Activated CD4-positive, alpha-beta T cell treated with anti-CD3 and anti-CD28 coated beads, Interleukin-2, amount 50 U/mL, for 48 hours (primary cell): ENCODE measurements at regions not wholly inside any gene's neighbourhood (a gene's known extent, or its start where the extent isn't known, plus 50 kb on each side); places are given as distances from the start of the nearest gene placed in this dataset.
"Not testable (repeated sequence)": the region's sequence is repeated elsewhere in the genome, so short reads cannot be mapped to it uniquely, and the experiment has no call there.

Source experiments
- DNase-seq, 2 experiments: peaks; one replicate each; pipeline ENCODE4 v3.0.0-alpha.2; 2020

DNA sequence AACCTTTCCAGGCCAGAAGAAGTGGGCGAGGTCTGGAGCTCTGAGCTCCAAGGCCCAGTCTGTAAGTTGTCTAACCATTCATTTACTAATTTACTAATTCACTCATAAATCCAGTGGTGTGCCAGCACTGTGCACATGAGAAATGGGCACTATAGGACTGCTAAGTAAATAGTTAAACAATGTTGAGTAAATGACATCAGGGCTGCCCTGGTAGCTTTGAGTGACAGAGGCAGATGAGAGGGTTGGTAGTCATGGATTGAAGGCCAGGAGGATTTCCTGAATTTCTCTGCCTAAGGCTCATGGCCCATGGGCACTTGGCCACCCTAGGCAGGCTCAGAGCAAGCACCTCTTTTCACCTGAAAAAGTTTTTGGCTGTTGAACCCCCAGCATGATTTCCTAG, 216.9 kb upstream of the RXFP2 start:
- no peak for DNase-seq

DNA sequence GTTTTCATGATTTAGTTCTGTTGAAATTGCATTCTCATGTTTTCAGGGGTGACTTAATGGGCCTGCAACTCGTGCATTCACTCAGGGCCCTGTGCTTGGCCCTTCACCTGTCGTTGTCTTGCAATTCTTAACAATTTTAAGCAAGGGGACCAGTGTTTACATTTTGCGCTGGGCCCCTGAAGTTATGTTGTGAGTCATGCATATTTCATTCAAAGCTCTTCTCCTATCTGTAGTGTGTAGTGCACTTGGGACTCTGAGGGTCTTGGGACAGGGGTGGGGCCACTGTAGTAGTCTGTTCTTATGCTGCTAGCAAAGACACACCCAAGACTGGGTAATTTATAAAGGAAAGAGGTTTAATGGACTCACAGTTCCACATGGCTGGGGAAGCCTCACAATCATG, 211.2 kb upstream of the RXFP2 start:
- DNase-seq: no peak

DNA sequence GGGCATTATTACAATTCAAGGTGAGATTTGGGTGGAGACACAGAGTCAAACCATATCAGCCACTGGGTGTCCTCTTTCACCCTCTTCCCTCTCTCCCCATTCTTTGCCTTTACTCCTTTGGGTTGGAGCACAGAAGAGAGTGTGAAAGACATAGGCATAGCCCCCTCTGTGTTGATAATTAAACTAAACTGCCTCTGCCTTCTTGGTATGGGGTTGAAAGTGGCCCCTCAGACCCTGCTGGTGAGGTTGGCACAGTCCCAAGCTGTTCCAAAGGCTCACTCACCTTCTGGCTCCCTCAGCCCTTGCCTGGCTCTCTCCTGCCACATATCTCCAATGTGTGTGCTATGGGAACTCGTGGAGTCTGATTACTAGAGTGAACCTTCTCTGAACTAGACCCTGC, 210.6 kb upstream of the RXFP2 start:
- DNase-seq: no peak

DNA sequence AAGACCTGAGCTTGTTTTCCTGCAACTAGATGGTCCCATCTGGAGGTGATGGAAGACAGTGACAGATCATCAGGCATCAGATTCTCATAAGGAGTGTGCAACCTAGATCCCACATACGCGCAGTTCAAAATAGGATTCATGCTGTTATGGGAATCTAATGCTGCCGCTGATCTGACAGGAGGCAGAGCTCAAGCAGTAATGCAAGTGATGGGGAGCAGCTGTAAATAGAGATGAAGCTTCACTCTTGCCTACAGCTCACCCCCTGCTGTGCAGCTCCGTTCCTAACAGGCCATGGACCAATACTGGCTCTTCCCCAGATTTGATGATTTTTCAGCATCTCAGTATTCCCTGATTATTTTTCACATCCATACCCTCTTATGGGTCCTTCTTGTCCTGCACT, 208.4 kb upstream of the RXFP2 start:
- DNase-seq: no peak

DNA sequence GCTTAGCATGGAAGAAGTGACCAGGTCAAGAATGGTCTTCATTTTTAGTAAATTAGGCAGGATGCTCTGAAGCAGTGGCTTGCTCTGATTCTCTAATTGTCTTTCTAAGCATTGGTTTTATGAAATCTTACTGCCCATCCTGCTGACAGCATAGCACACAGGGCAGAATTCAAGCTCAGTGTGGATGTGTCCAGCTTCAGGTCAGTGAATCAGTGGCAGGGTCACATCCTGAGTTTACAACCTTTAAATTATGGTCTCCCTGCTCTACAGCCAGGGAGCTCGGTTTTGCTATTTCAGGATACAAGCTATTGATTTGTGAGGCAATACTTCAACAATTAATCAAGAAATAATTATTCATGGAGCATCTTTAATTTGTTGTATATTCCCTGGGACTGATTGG, 202.3 kb upstream of the RXFP2 start:
- no peak for DNase-seq

DNA sequence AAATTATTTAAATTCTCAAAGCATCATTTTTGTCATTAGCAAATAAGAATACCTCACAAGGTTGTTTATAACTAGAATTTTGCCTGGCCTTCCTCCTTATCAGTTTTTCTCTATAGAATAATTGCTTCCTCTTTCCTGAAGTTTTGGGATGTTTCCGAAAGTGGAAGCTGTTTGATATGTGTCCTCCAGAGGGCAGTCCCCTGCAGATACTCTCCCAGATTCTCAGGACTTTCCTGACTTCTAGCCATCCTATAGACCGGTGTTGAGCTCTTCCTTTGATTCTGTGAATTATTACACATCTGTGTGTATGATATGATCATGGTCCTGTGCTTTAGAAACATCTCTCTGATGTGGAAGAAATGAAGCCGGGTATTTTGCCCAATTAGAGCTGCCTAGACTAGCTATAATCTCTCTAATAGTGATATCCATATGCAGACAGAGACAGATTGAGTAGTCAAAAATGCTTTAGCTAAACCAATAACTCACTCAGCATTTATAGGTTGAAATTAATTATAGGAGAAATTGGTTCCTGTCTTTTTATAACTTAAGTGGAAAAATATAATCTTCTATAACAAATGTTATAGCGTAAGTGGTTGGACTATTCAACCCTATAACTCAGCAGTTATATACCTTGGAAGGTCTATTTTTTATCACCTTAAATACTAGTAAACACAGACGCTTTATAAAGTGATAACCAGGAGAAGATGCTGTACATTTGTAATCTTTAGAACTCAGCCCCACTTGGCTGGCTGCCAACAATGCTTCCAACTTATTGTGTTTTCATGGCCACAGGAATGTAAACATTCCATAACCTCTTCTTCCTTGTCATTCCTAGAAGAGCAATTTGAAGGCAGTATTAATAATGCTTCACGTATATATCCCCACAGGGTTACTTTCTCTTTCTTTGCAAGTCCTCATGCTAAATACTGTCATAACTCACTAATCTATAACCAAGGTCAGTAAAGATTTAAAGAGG, 201.0 kb upstream of the RXFP2 start:
- no peak for DNase-seq

DNA sequence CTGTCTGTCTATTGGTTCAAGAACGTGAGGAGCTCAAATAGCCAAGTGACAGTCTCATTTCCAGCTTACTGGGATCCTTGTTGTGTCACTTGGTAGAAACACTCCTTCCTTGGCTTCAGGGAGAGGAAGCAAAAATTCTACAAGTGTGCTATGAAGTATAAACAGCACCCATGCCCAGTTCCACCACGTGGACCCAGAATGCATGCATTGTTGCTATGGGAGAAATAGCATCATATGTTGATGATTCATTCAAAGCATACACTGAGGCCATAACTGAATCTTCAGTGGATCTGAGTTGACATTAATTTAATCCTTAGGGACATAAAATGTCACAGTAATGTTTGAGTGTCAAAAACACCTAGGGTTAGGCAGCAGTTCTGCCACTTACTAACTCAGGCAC, 199.0 kb upstream of the RXFP2 start:
- DNase-seq: no peak

DNA sequence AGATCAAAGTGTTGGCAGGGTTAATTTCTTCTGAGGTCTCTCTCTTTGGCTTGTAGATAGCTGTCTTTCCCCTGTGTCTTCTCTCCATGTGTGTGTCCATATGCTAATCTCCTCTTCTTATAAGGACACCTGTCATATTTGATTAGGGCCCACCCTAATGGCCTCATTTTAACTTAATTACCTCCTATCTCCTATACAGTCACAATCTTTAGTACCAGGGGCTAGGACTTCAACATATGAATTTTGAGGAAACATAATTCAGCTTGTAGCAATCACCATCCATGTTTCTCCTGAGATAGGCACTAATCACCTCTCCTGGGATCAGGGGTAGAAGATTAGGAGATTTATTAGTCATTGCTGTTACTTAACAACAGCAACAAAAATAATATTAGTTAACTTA, 196.1 kb upstream of the RXFP2 start:
- no peak for DNase-seq

DNA sequence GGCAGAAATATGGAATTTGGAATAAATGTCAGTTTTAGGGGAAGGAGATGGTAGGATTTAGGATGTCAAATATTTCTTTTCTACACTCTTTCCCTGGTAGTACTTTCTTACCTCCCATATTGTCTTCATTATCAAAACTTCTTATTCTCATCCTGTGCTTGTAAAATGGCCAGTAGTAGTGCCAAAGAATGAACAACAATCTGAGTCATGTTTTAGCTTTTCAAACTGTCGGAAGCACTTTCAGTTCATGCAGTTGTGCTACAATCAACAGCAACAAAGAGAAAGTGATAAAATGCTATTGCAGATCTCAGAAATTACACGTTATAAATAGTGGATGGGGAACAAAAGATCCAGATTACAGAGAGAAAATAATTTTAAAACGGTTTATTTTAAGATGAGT, 193.7 kb upstream of the RXFP2 start:
- no peak for DNase-seq

DNA sequence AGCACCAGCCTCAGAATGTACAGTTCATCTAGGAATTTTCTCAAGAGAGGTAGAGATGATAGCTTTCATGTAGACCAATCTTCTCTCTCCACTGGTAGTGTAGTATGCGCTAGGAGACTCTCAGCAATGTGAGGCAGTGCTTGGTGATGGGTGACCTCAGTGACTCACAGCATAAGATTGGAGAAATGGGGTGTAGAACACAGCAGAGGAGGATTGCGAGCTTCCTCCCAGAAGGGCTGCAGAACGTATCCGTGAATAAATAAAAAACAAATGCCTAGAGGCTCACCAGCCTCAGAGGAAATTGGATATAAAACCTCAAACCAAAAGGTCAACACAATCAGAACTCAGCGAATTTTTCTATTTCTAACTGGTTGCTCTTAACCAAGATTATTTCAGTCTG, 182.9 kb upstream of the RXFP2 start:
- DNase-seq: no peak

DNA sequence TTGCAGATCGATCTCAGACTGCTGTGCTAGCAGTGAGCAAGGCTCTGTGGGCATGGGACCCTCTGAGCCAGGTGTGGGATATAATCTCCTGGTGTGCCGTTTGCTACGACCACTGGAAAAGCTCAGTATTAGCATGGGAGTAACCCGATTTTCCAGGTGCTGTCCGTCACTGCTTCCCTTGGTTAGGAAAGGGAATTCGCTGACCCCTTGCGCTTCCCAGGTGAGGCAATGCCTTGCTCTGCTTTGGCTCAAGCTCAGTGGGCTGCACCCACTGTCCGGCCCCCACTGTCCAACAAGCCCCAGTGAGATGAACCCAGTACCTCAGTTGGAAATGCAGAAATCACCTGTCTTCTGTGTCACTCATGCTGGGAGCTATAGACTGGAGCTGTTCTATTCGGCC, 155.1 kb upstream of the RXFP2 start:
- DNase-seq: not testable (repeated sequence)

DNA sequence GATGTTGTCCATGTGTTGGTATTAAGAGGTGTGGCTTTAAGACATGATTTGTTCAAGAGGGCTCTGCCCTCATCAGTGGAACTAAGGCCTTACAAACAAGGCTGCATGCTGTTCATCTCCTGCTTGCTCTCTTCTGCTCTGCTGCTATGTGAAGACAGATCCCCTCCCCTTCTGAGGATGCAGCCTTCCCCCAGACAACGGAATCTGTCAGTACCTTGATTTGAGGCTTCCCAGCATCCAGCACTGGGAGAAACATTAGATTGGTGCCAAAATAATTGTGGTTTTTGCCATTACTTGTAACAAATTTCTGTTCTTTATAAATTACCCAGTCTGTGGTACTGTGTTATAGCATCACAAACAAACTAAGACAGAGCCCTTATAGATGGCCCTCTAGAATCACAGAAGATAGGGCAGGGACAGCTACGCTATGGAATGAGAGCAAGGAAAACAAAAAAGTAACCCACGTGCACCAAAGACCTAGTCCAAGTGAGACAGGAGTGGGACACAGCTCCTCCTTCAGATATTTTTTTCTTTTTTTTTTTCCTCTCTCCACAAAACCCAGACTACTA, 151.5 kb upstream of the RXFP2 start:
- no peak for DNase-seq

DNA sequence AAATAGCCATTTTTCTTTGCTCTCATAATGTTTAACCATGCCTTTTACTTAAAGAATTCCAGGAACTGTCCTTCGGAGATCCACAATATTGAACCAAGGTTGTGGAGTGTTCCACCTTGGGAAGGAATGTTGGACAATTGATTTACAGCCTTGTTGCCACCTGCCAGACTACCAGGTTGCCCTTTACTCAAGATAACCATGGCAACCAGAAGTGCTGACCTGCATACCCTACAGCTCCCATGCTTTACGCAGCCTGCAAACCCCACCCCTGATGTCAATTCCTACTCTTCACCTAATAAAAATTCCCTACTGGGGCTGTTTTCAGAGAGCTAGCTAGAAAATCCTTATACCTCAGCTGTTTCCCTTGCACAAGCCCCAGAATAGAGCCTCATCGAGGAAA, 151.0 kb upstream of the RXFP2 start:
- DNase-seq: no peak

DNA sequence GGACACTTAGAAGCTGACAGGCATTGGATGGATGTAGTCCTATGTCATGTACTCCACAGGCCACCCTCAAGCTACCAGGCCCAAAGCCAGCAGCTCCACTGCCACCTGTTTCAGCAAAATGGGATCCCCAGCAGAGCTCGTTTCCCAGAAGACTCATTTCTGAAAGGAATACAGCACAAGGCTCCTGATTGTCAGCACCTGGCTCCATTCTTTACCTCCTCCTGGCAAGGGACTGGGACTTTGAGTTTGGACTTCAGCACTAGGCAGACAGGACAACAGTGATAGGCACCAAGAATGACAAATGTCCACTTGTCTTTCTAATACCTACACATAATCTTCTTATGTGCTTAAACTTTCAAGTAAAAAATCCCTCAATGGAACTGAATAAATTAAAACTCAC, 150.4 kb upstream of the RXFP2 start:
- DNase-seq: no peak

DNA sequence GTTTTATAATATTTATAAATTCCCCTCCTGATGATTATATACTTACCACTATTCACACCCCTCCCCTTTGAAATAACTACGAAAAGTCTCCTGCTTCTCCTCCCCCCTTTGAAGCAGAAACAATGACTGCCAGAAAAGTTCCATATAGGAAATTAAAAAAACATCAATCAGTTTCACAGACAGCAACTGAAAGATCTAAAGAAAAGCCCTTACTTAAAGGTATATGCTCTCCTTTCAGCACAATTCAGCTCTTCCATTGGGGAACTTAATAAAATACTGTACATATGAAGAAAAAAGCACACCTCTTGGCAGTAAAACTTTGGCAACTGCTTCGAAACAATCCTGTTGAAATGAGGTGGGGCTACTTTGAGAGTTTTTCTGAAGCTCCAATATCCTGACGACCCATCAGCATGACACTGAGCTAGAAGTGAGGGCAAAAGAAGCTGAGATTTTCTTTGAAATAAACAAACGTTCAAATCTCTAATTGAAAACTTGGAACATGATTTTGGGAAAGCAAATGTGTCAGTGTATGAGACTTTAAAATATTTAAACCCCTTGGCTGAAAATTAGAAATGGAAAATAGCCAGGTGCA, 147.6 kb upstream of the RXFP2 start:
- no peak for DNase-seq

DNA sequence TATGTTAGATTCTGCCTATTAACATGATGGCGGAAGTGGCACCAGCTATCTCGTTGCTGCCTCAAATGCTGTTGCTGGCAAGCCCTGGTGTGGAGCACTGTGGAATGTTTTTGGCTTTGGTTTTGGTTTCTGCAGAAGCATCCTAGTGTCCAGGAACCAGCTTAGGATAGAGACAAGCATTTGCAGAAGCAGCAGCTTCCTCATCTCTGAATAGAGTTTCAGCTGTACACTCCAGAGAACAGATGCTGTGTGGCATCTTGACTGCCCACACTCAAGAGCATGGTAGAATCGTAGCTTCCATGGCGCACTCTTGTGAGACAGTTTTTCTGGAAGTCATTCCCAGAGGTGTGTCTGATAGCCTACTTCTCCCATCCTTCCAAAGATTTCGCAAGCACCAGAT, 145.3 kb upstream of the RXFP2 start:
- DNase-seq: no peak

DNA sequence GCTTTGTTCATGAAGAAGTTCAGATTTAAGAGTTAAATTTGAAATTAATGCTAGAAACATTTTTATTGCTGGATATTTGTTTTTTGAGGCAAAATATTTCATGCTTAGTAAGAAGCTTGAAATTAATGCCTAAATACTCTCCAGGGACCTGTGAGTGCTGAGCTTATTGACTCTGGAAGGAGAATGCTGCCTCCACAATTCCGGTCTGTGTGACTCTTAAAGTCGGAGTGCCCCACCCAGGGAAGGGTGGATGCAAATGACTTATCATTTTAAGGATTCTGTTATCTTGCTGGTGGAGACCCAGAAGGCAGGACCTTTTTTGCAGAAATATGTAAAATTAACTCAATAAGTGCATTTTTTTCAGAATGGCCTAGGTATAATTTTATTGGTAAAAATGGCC, 143.8 kb upstream of the RXFP2 start:
- no peak for DNase-seq

DNA sequence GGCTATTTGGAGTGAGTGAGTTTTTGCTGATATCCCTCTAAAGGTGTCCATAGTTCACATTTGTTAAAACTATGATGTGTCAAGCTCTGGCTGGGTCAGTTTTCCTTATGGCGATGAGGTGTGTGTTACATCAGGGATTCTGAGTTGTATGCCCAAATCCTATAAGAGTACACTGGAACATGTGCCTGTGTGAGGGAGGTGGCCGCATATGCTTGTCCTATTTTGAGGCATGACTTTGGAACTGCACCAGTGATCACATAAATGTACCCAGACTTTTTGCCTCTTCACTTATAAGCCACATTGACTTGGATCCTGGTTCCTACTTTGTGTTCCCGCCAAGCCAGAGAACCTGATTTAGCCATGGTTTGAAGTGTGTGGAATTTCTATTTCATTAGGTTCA, 140.3 kb upstream of the RXFP2 start:
- DNase-seq: no peak

DNA sequence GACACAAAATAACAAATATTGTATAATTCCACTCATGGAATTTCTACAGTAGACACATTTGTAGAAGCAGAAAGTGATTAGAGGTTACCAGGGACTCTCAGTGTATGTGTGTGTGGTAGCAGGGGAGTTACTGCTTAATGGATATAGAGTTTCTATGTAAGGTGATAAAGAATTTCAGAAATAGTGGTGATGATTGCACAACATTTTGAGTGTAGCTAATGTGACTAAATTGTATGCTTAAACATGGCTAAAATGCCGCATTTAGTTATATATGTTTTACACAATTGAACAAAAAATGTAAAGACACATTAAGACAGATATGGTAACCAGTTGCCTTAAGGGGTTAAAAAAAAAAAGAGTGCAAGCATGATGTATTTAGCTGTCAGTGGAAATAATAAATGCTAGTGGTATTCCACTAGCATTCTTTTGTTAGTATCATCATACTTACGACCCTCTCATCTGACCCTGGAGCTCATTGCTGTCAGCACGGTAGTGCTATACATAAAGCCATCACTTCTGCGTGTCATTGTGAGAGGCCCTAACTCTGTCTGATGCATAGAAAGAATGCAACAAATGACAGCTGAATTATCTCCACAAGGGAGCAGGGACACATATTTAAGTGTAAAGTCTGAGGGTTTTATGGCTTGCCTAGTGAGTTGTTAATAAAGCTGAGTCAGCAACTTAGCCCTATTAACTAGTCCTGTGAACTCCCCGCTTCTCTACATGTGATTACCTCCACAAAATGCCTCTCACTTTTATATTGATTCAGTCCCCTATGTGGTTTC, 134.1 kb upstream of the RXFP2 start:
- no peak for DNase-seq

DNA sequence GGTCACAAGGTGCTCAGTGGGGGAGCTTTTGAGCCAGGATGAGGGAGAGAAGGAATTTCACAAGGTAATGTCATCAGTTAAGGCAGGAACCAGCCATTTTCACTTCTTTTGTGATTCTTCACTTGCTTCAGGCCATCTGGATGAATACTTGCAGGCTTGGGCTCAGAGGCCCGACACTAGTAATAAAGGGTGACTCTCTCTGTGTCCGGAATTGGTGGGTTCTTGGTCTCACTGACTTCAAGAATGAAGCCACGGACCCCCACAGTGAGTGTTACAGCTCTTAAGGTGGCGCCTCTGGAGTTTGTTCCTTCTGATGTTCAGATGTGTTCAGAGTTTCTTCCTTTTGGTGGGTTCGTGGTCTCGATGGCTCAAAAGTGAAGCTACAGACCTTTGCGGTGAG, 131.8 kb upstream of the RXFP2 start:
- not testable (repeated sequence) for DNase-seq

DNA sequence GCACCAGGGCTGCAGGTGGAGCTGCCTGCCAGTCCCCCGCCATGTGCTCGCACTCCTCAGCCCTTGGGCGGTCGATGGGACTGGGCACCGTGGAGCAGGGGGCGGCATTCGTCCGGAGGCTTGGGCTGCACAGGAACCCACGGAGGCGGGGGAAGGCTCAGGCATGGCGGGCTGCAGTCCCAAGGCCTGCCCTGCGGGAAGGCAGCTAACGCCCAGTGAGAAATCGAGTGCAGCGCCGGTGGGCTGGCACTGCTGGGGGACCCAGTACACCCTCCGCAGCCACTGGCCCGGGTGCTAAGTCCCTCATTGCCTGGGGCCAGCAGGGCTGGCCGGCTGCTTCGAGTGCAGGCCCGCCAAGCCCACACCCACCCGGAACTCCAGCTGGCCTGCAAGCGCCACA, 130.5 kb upstream of the RXFP2 start:
- not testable (repeated sequence) for DNase-seq

DNA sequence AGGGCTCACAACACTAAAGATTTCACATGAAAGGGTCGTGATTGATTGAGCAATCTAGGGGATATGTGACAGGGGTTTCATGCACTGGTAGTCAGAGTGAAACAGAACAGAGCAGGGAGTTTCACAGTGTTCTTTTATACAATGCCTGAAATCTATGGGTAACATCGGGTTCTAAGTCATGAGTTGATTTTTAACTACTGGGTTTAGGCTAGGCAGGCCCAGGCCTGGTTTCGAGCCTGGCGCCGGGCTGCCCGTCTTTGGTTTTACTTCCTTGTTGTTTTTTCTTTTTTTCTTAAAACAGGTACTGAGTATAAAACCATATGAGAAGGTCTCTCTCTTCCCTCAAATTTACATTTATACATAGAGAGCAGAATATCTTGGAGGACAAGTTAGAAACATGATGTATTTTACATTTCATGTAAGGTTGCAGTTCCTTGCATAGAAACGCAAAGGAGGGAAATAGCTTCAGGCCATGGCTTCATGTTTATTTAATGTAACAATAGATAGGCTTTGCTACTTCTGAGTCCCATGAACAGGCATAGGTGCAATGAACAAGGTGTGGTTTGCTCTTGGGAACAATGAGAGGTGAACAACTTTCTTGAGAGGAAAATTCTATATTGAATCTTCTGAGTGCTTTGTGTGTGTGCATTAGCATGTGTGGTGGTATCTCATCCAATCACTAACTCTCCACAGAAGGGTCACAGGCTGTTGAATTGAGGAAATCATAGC, 128.9 kb upstream of the RXFP2 start:
- DNase-seq: no peak

DNA sequence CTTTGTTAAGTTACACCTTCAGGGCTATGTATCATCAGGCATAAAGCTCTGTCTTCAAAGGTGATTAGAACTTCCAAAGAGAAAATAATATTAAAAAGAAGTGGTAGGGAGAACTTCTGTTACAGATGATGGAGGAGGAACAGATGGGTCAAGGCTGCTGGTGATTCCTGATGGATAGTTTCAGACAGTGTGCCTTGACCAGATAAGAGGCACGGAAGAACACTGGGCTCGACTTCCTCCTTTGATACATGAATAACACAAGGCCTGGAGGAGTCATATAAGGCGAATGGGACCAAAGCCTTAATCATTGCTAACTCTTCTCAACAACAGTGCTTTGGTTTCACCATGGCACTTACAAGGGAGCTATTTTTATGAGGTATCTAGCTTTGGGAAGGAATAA, 128.1 kb upstream of the RXFP2 start:
- DNase-seq: no peak
